HG03378 (cell line): ENCODE measurements at regions not wholly inside any gene's neighbourhood (a gene's known extent, or its start where the extent isn't known, plus 50 kb on each side); places are given as distances from the start of the nearest gene placed in this dataset.

Experiments used
- ATAC-seq: cut with Tn5 transposase; IDR thresholded peaks from one replicate; pipeline ENCODE4 v1.9.1; 2021; ENCODE audit warnings: mild to moderate bottlenecking, moderate library complexity; ENCODE audit not compliant: unreplicated experiment

DNA sequence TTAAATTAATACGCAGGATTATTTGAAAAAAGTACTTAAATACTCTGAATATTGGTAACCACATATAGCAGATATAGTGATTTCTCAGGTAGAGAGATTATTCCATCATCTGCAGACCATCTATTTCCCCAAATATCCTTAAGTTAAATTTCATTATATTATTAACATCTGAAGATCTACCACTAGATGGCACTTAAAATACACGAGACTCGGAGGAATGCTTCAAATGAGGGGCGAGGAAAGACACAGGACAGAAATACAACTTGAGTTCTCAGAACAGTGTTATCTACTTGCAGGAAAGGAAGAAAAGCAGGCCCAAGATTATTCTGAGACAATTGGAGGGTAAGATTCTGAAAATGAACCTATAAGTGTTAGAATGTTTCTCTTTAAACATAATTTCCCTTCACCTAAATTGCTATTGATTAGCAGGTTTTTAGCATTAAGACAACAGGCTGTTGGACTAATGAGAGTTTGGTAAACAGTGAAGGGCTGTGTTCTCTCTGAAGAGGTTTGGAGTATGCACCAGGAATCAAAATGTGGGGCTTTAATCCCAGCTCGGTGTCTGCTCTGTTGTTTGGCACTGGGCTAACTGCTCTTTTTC is 76.9 kb upstream of the GCFC2 start:
- peak; percentile 47 for ATAC-seq

- no peak for ATAC-seq
Observed at GRCh38 chr2:75775311-75775823, 64.7 kb upstream of the GCFC2 start.

DNA sequence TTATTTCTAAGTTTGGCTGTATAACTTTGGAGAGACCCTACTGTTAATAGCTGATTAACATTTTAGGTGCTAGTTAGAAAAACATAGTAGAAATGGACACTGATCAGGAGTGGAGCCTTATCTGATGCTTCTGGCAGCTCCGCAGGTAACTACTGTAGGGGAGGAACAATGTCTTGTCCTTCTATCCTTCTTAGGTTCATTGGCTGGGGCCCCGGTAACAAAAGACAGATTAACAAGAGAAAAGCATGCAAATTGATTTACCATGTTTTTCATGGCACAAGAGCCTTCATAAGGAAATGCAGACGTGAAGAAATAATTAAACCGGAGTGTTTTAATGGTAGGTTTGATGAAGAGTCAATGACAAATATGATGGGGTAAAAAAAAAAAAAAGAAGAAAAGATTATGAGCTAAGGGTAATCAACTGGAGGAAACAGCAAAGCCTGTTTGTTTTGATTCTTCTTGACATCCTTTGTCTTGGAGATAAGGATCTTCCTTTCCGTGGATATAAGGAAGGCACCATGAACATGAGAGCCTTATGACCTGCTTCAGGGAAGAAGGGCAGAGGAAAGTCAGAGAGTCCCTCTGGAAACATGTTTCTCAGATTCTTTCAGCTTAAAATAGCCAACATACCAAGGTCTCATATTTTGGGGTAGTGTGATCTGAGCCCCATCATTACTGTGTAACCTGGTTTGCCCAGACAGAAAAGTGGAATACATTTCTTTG is 62.4 kb upstream of the GCFC2 start:
- ATAC-seq: no peak

DNA sequence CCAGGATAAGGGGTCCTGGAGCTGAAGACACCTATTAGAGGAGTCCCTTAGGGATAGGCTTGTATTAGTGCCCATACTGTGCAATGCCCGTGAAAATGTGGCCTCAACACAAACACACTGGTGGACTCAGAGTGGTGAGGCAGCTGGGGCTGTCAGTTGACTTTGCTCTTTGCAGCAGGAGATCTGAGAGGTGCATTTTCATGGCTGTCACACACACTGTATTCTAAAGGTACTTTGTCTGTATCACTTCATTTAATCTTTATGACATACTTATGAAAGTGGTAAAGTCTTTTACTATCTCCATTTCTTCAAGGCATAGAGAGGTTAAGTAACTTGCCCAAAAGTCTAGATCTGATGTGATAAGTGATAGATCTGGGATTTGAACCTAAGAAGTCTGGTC is 55.1 kb upstream of the GCFC2 start:
- ATAC-seq: no peak

DNA sequence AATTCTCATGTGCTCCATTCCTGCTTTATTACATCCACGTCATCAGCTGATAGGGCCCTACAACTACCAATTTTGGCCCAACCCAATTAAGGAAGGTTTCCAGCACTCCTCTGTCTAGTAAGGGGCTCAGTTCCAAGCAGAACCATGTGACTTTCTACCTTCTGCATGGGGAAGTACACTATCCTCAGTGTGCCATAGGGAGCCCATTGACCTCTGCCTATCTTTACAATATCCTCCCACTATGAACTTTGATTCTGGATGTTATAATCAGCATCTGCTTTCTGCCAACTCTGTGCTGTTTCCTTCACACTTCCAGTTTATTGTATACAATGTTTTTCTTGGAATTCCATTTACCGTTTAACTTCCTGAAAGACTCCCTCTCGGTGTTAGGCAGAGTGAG is 53.9 kb upstream of the GCFC2 start:
- no peak for ATAC-seq
